ENCODE measurements at regions not wholly inside any gene's neighbourhood (a gene's known extent, or its start where the extent isn't known, plus 50 kb on each side); places are given as distances from the start of the nearest gene placed in this dataset.

- TF ChIP-seq EP300 (IDR thresholded peaks at IDR 0.05) (no peak), CTCF (IDR thresholded peaks at IDR 0.05) (no peak)
These were observed 469.9 kb downstream of the NUP35 start for GRCh38 chr2:183594150-183594549.
